GM12878 (cell line): ENCODE measurements at regions not wholly inside any gene's neighbourhood (a gene's known extent, or its start where the extent isn't known, plus 50 kb on each side); places are given as distances from the start of the nearest gene placed in this dataset.

Experiments
- CEBPB ChIP-seq, 2 experiments: fragments of 150-350 bp in 1 of 2; IDR thresholded peaks; 2 replicates each; pipeline ENCODE4 v1.6.1; 2012 to 2014; ENCODE audit warnings: low read depth in 2 of 2, low read length in 2 of 2, borderline replicate concordance in 1 of 2, inconsistent platforms in 1 of 2
- GATAD2B ChIP-seq: fragments of 450-650 bp; conservative IDR thresholded peaks from 2 replicates; pipeline ENCODE4 v1.6.1; 2017; ENCODE audit warnings: low read depth, mild to moderate bottlenecking, moderate library complexity
- JUND ChIP-seq: IDR thresholded peaks from 2 replicates; pipeline ENCODE4 v1.6.1; 2012; ENCODE audit warnings: low read depth, mild to moderate bottlenecking, low read length, improper control_type of control experiment, moderate library complexity
- ZNF384 ChIP-seq: IDR thresholded peaks from 2 replicates; pipeline ENCODE4 v1.6.1; 2012; ENCODE audit warnings: low read depth, mild to moderate bottlenecking, low read length, improper control_type of control experiment, borderline replicate concordance
- TF ChIP-seq, protein P1 (sequence below), 3 experiments: IDR thresholded peaks in 2 of 3; conservative IDR thresholded peaks in 1 of 3; 2 replicates each; pipeline ENCODE4 v1.5.1; 2011; ENCODE audit warnings: low read depth in 3 of 3, low read length in 3 of 3, mild to moderate bottlenecking in 3 of 3, control low read depth in 2 of 3, moderate library complexity in 2 of 3, inconsistent platforms in 1 of 3, mixed read lengths in 1 of 3; ENCODE audit not compliant: control insufficient read depth in 2 of 3, insufficient read depth in 1 of 3; ENCODE audit errors: extremely low read depth in 1 of 3

DNA sequence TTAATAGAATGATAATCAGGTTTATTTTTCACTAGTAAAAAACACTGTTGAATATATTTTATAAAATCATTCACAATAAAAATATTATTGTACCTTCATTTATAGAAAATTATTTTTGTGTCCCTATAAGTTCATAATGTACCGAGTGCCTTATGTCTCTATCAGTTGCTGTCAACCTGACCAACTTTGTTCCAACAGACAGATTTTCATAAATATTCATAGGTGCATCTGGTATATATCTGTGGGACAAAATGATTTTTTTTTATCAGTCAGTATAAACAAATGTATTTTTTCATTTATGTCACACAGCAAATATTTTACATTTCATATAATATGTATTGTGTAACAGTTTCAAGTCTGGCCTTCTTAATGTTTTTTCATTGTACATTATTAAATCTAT, 195.9 kb downstream of the HGF start:
- TF ChIP-seq JUND: no peak
- TF ChIP-seq, protein P1, sequence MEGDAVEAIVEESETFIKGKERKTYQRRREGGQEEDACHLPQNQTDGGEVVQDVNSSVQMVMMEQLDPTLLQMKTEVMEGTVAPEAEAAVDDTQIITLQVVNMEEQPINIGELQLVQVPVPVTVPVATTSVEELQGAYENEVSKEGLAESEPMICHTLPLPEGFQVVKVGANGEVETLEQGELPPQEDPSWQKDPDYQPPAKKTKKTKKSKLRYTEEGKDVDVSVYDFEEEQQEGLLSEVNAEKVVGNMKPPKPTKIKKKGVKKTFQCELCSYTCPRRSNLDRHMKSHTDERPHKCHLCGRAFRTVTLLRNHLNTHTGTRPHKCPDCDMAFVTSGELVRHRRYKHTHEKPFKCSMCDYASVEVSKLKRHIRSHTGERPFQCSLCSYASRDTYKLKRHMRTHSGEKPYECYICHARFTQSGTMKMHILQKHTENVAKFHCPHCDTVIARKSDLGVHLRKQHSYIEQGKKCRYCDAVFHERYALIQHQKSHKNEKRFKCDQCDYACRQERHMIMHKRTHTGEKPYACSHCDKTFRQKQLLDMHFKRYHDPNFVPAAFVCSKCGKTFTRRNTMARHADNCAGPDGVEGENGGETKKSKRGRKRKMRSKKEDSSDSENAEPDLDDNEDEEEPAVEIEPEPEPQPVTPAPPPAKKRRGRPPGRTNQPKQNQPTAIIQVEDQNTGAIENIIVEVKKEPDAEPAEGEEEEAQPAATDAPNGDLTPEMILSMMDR (IDR thresholded peaks at IDR 0.05 in 2 of 3, conservative IDR thresholded peaks at IDR 0.05 in 1 of 3; ENCODE audit: control insufficient read depth in 2 of 3, extremely low read depth in 1 of 3, insufficient read depth in 1 of 3, low read depth in 3 of 3, low read length in 3 of 3): no peak
- TF ChIP-seq CEBPB (IDR thresholded peaks at IDR 0.05; ENCODE audit: borderline replicate concordance in 1 of 2, low read depth in 2 of 2, low read length in 2 of 2): no peak
- no peak for TF ChIP-seq GATAD2B
- TF ChIP-seq ZNF384: no peak
